Central memory CD8-positive, alpha-beta T cell (primary cell): ENCODE measurements at regions not wholly inside any gene's neighbourhood (a gene's known extent, or its start where the extent isn't known, plus 50 kb on each side); places are given as distances from the start of the nearest gene placed in this dataset.
"Not testable (repeated sequence)": the region's sequence is repeated elsewhere in the genome, so short reads cannot be mapped to it uniquely, and the experiment has no call there.

ENCODE experiments used
- ATAC-seq: fragments of 150-1000 bp; cut with Tn5 transposase; replicated peaks from 2 replicates; pipeline ENCODE4 v1.10.0; 2022; ENCODE audit warnings: mild to moderate bottlenecking, moderate FRiP score, moderate number of reproducible peaks; ENCODE audit not compliant: poor library complexity, severe bottlenecking; ENCODE audit errors: extremely low read depth
- DNase-seq, 2 donors: peaks; one replicate each; pipeline ENCODE4 v3.0.0; 2021; ENCODE audit warnings: low spot score in 2 of 2
- H3K27ac Mint-ChIP-seq: one replicate; pipeline ENCODE4 v1.8.0; 2022; ENCODE audit warnings: low read depth, mild to moderate bottlenecking, moderate library complexity, mixed read lengths
- H3K27me3 Mint-ChIP-seq: one replicate; pipeline ENCODE4 v1.8.0; 2022; ENCODE audit warnings: mixed read lengths
- H3K36me3 Mint-ChIP-seq: one replicate; pipeline ENCODE4 v1.8.0; 2022; ENCODE audit warnings: mild to moderate bottlenecking, moderate library complexity, mixed read lengths; ENCODE audit not compliant: insufficient read depth
- H3K4me1 Mint-ChIP-seq: one replicate; pipeline ENCODE4 v1.8.0; 2022; ENCODE audit warnings: mixed read lengths
- H3K4me3 Mint-ChIP-seq: one replicate; pipeline ENCODE4 v1.8.0; 2022; ENCODE audit warnings: mild to moderate bottlenecking, moderate library complexity, mixed read lengths
- H3K9me3 Mint-ChIP-seq: one replicate; pipeline ENCODE4 v1.8.0; 2022; ENCODE audit warnings: mixed read lengths

- Mint-ChIP-seq H3K4me1 (no peaks in the 10 kb centered on the region), H3K36me3 (peaks cover 1% of the 10 kb centered on the region), H3K27me3 (peaks cover 15% of the 10 kb centered on the region), H3K9me3 (no peaks in the 10 kb centered on the region), H3K27ac (no peak overlapping the region), H3K4me3 (no peak overlapping the region)
- no peak for ATAC-seq
- DNase-seq = no peak
These were observed 60.7 kb upstream of the SGO1 start for GRCh38 chr3:20246662-20247061.

- Mint-ChIP-seq H3K27me3 (peaks cover 16% of the 10 kb centered on the region), H3K27ac (no peak overlapping the region)
- ATAC-seq = no peak
These were observed 59.8 kb upstream of the SGO1 start for GRCh38 chr3:20245781-20246180.

GRCh38 chr3:20240154-20240883, 54.3 kb upstream of the SGO1 start:
- Mint-ChIP-seq H3K36me3 (no peaks in the 10 kb centered on the region), H3K9me3 (no peaks in the 10 kb centered on the region), H3K27me3 (peaks cover 16% of the 10 kb centered on the region), H3K4me1 (no peaks in the 10 kb centered on the region), H3K27ac (no peak overlapping the region), H3K4me3 (no peak overlapping the region)
- ATAC-seq (no peak), DNase-seq (no peak)

More at GRCh38 chr3:20245781-20246180, 59.8 kb upstream of the SGO1 start:
- peaks cover 1% of the 10 kb centered on the region for H3K36me3 Mint-ChIP-seq
- H3K9me3 Mint-ChIP-seq = no peaks in the 10 kb centered on the region
- H3K4me1 Mint-ChIP-seq = no peaks in the 10 kb centered on the region
- DNase-seq = no peak
- H3K4me3 Mint-ChIP-seq = no peak overlapping the region

- not testable (repeated sequence) for H3K9me3 Mint-ChIP-seq, ATAC-seq, H3K36me3 Mint-ChIP-seq, H3K4me3 Mint-ChIP-seq, H3K27ac Mint-ChIP-seq, DNase-seq, H3K4me1 Mint-ChIP-seq
- H3K27me3 Mint-ChIP-seq = peaks cover 16% of the 10 kb centered on the region
These were observed 52.2 kb upstream of the SGO1 start for GRCh38 chr3:20238199-20238598.

- Mint-ChIP-seq H3K27me3 (peaks cover under 1% of the 10 kb centered on the region), H3K27ac (no peak overlapping the region), H3K36me3 (no peaks in the 10 kb centered on the region), H3K9me3 (no peaks in the 10 kb centered on the region), H3K4me1 (no peaks in the 10 kb centered on the region), H3K4me3 (no peak overlapping the region)
- no peak for DNase-seq
- ATAC-seq = no peak
These were observed 50.6 kb upstream of the SGO1 start for GRCh38 chr3:20236603-20237002.
